ENCODE measurements at regions not wholly inside any gene's neighbourhood (a gene's known extent, or its start where the extent isn't known, plus 50 kb on each side); places are given as distances from the start of the nearest gene placed in this dataset.
"Not testable (repeated sequence)": the region's sequence is repeated elsewhere in the genome, so short reads cannot be mapped to it uniquely, and the experiment has no call there.

DNA sequence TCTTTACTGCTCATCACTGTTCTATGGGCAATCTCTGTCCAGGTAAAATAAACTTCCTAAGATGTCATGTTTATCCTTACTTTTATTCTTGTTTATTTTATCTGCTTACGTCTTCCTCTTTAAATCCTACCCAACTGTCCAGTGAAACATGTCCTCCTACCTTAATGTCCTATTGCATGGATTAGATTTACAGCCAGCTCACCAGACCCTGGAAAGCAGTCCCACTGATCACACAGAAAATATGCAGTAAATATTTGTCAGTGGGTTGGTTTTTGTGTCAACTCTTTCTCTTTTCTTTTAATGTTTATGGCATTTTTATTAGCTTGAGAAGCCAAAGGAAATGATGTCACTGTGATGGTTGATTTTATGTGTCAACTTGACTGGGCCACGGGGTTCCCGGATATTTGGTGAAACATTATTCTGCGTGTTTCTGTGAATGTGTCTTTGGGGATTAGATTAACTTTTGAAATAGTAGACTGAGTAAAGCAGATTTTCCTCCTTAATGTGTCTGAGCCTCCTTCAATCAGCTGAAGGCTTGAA lies 258.3 kb downstream of the SRGAP2C start:
- no peak for TF ChIP-seq JUND (IDR thresholded peaks at IDR 0.05; ENCODE audit: low read depth)
- no peak for DNase-seq (ENCODE audit: low read depth in 1 of 2, low spot score in 1 of 2)
- in situ Hi-C loops (cut with HindIII; ENCODE audit: low pct_unique_long_range_greater_than_20kb, low sequenced_read_pairs) = no loop called here

DNA sequence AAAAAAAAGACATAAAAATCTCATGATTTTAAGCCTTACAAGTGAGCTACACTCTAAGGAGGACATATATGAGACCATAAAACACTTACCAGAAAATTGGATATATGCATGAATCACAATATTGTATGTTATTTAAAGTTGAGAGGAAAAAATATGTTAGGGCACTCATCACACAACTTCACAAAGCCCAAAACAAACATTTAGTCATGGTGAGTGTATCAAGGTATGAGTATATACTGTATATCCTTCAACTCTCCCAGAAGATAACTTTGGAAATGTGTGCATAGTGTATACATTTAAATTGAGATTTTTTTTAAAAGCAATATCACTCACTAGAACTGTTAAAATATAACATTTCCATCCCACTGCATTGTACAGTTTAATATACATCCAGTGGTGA lies 259.3 kb downstream of the SRGAP2C start:
- no peak for TF ChIP-seq JUND (IDR thresholded peaks at IDR 0.05; ENCODE audit: low read depth)
- in situ Hi-C loops (cut with HindIII; ENCODE audit: low pct_unique_long_range_greater_than_20kb, low sequenced_read_pairs) = no loop called here

DNA sequence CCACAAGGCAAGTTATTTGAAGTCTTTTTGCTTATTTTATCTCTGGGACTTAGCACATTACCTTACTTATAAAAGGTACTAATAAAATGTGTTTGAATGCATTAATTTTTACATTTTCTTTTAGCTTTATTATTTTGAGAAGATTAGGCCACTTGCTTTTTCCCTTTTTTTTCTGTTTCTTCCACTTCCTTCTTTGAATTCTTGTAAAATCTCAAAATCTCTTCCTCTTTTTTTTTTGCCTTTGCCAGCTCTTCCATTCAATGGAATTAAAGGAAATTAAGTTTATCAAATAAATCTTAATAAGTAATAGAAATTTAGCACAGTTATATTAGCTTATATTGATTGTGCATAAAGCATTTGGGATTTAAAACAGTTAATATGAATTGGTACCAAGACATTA lies 260.9 kb downstream of the SRGAP2C start:
- in situ Hi-C loops (cut with HindIII; ENCODE audit: low pct_unique_long_range_greater_than_20kb, low sequenced_read_pairs) = no loop called here
- no peak for TF ChIP-seq JUND (IDR thresholded peaks at IDR 0.05; ENCODE audit: low read depth)
- DNase-seq (ENCODE audit: low read depth in 1 of 2, low spot score in 1 of 2) = no peak

More for the DNA sequence above, 259.3 kb downstream of the SRGAP2C start:
- no peak for DNase-seq (ENCODE audit: low read depth in 1 of 2, low spot score in 1 of 2)

DNA sequence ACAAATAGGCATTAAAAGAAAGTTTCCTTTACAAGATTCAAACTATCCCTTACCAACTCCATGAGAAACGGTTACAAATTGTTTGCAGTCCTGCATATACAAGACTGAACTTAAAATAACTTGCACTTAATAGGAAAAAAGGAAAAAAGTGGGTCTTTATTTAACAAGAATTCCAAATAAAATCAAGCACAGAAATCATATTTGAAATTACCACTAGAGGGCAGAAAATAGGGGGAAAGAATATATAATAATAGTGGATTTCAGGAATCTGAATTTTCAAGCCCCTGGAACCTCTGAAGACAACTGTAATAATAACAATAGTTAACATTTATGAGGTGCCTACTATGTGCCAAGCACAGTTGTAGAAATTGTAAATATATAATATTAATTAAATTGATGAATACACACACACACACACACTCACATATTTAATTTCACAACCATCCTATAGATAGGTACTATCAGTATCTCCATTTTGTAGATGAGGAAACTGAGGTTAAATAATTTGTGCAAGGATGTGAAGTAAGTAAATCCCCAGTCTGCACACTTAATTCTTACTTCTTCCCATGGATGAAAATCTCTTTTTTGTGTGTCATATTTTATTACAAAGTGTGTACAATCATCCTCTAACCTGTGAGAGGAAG lies 262.6 kb downstream of the SRGAP2C start:
- DNase-seq (ENCODE audit: low read depth in 1 of 2, low spot score in 1 of 2); in situ Hi-C loops (cut with HindIII; ENCODE audit: low pct_unique_long_range_greater_than_20kb, low sequenced_read_pairs): not testable (repeated sequence)

DNA sequence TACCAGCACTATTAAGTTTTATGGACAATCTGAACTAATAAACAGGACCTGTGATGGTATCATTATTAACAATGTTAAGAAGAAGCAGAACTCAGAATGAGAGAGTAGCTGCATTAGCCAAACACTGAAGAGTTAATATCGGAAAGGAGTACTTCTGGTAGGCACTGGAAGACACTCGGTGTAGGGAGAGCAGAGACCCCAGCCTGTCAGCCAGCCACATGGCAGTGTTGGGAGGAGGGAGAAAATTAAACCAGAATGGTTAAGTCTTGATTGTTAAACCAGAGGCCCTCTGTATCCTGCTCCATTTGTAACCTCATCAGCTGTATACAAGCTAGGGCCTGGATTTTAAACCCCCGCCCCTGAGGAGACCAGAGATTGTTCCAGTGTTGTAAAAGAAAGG lies 263.3 kb downstream of the SRGAP2C start:
- in situ Hi-C loops (cut with HindIII; ENCODE audit: low pct_unique_long_range_greater_than_20kb, low sequenced_read_pairs); DNase-seq (ENCODE audit: low read depth in 1 of 2, low spot score in 1 of 2): not testable (repeated sequence)

DNA sequence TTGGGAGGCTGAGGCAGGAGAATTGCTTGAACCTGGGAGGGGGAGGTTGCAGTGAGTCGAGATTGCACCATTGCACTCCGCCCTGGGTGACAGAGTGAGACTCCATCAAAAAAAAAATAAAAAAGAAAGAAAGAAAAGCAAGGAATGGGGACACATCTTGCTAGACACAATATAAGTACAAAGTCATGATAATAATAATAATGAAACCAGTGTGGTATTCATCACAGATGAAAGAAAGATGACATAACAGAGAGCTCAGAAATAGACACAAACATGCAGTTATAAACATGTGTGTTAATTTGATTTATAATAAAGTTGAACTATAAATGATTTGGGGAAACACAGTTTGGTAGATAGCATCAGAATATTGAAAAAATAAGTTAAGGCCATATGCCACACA lies 264.1 kb downstream of the SRGAP2C start:
- DNase-seq (ENCODE audit: low read depth in 1 of 2, low spot score in 1 of 2) = no peak
- no peak for TF ChIP-seq JUND (IDR thresholded peaks at IDR 0.05; ENCODE audit: low read depth)

DNA sequence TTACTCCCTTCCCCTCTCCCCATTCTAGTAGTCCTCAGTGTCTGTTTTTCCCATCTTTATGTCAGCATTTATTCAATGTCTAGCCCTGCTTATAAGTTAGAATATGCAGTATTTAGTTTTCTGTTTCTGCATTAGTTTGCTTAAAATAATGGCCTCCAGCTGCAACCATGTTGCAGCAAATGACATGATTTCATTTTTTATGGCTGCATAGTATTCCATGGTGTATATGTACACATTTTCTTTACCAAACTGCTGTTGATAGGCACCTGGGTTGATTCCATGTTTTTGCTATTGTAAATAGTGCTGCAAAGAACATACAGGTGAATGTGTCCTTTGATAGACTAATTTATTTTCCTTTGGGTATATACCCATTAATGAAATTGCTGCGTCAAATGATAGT lies 267.7 kb downstream of the SRGAP2C start:
- no peak for TF ChIP-seq JUND (IDR thresholded peaks at IDR 0.05; ENCODE audit: low read depth)
- in situ Hi-C loops (cut with HindIII; ENCODE audit: low pct_unique_long_range_greater_than_20kb, low sequenced_read_pairs) = no loop called here
- no peak for DNase-seq (ENCODE audit: low read depth in 1 of 2, low spot score in 1 of 2)

More for the DNA sequence above, 264.1 kb downstream of the SRGAP2C start:
- in situ Hi-C loops (cut with HindIII; ENCODE audit: low pct_unique_long_range_greater_than_20kb, low sequenced_read_pairs) = no loop called here

DNA sequence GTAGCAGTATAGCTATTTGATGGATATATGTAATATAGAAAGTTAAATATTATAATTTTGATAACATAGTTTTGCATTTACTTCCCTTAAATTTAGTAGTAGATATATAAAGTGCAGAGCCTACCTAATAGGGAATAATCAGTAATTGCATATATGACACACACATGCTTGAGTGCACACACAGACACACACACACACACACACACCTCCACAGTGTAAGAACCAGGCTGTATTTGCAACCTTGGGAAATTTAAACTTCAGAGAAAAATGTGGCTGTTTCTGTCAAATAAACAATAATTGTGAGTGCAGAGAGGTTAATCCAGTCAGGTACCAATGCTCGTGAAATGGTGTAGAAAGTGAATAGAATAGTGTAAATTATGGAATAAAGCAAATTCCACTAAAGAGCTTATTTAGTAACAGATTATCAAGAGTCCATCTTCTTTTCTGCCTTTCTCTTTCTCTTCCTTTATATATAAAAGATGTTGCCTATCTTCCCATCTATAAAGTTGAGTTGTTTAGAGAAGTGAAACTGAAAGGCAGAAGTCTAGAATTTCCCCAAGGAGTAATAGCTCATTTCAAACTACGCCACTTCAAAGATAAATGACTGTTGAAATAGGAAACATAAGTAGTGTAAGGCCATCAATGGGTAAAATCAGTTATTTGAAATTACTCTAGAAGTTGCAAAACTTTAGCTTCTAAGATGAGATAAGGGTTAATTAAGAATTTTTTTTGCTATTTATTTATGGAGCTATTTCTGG lies 273.7 kb downstream of the SRGAP2C start:
- no peak for TF ChIP-seq JUND (IDR thresholded peaks at IDR 0.05; ENCODE audit: low read depth)
- DNase-seq (ENCODE audit: low read depth in 1 of 2, low spot score in 1 of 2) = no peak
- in situ Hi-C loops (cut with HindIII; ENCODE audit: low pct_unique_long_range_greater_than_20kb, low sequenced_read_pairs) = no loop called here

DNA sequence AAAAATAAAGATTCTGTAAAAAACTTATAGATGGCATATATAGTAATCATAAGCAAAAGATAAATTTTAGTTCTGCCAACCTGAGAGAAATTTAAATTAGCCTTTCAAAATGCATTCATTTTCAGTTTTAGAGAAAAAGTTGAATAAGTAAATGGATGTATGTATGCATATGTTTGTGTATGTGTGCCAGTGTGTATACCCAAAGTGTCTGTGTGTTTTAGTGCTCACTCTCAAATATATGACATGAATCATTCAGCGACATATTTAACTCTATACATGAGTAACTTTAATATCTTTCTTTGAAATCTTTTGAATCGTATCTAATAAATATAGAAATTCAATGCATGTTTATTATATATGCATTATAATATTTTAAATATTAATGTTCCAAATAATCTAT lies 274.5 kb downstream of the SRGAP2C start:
- TF ChIP-seq JUND (IDR thresholded peaks at IDR 0.05; ENCODE audit: low read depth) = no peak
- no peak for DNase-seq (ENCODE audit: low read depth in 1 of 2, low spot score in 1 of 2)
- in situ Hi-C loops (cut with HindIII; ENCODE audit: low pct_unique_long_range_greater_than_20kb, low sequenced_read_pairs) = no loop called here

DNA sequence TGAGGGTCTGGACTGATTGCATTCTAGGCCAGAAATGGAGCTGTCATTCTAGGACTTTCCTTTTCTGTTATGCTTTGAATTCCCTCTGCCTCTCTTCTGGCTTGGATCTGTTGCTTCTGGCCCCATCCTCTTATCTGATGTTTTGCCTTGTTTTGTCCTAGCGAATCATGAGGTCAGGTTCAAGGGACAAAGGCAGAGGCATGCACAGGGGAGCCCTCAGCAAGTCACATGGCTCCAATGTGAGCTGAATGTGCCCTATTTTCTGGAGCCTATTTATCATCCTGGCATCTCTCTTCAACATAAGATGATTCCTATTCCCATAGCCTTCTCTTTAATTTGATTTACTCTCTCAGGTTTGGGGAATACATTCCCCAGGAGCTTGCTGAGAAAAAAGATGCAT lies 284.6 kb downstream of the SRGAP2C start:
- in situ Hi-C loops (cut with HindIII; ENCODE audit: low pct_unique_long_range_greater_than_20kb, low sequenced_read_pairs); DNase-seq (ENCODE audit: low read depth in 1 of 2, low spot score in 1 of 2): not testable (repeated sequence)

DNA sequence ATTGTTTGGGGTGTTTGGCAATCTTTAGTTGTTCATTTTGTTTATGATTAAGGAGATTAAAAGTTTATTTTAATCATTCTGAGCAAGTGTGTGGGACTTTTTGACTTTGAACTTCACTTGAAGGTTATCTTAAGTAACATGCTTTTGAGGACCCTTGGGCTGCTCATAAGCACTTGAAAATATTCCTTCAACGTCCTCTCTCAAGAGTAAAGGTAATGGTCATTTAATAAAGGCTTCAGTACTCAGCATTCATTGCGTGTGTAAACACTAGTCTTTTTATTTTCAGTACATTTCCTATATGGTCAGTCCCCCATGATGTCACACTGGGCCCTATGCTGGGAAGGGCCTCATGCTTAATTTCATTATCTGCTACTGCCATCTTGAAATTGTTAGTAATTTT lies 285.6 kb downstream of the SRGAP2C start:
- DNase-seq (ENCODE audit: low read depth in 1 of 2, low spot score in 1 of 2) = not testable (repeated sequence)

DNA sequence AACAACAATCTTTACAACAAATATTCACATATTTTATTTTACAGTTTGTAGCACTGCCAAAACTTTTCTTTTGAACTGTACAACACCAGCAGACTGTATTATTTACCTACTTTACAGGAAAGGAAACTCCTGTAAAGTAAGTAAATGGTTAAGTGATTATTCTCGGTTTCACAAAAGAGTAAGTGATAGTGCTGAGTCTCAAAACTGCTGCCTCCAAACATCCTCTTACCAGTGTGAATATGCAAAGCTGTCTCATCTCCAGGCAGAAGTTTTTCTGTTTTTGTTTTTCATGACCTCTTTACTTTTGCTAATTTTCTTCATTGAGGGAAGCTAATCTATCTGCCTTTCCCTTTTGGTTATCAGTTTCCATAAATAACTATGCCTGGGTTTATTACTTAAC lies 286.7 kb downstream of the SRGAP2C start:
- DNase-seq (ENCODE audit: low read depth in 1 of 2, low spot score in 1 of 2) = no peak
- in situ Hi-C loops (cut with HindIII; ENCODE audit: low pct_unique_long_range_greater_than_20kb, low sequenced_read_pairs) = no loop called here
- TF ChIP-seq JUND (IDR thresholded peaks at IDR 0.05; ENCODE audit: low read depth) = no peak

More for the DNA sequence above, 285.6 kb downstream of the SRGAP2C start:
- in situ Hi-C loops (cut with HindIII; ENCODE audit: low pct_unique_long_range_greater_than_20kb, low sequenced_read_pairs) = not testable (repeated sequence)

DNA sequence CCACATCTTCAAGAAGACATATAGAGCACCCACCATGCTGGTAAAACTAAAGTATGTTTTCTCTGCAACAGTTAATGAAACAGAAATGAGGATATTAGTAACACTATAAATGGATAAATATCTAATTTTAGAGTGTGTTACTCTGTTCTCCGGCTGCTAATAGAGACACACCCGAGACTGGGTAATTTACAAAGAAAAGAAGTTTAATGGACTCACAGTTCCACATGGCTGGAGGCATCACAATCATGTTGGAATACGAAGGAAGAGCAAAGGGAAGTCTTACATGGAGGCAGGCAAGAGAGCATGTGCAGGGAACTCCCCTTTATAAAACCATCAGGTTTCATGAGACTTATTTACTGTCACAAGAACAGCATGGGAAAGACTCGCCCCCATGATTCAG lies 287.2 kb downstream of the SRGAP2C start:
- no peak for DNase-seq (ENCODE audit: low read depth in 1 of 2, low spot score in 1 of 2)
- in situ Hi-C loops (cut with HindIII; ENCODE audit: low pct_unique_long_range_greater_than_20kb, low sequenced_read_pairs) = no loop called here
- no peak for TF ChIP-seq JUND (IDR thresholded peaks at IDR 0.05; ENCODE audit: low read depth)

Data from T47D (cell line).